ENCODE measurements at regions not wholly inside any gene's neighbourhood (a gene's known extent, or its start where the extent isn't known, plus 50 kb on each side); places are given as distances from the start of the nearest gene placed in this dataset.

DNA sequence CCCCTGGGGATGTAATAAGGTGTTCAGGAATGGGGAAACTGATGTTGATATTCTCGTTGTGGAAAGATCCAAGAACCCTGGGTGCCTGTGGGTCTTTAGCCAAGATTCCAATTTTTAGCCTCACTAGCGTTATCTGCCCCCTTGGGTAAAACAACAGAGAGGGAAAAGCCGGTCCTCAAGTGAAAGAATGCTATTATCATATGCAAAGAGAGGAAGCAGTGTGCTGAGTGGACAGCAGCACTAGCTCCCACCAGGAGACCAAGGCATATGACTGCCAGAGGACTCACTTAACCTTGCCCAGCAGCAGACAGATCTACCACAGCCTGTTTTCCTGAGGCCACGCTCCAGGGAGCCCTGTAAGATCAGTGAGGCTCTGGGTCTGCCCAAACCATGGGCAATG is 257.9 kb upstream of the CPEB2 start:
- TF ChIP-seq POLR2AphosphoS5 (IDR thresholded peaks at IDR 0.05): no peak
- TF ChIP-seq, protein P1, sequence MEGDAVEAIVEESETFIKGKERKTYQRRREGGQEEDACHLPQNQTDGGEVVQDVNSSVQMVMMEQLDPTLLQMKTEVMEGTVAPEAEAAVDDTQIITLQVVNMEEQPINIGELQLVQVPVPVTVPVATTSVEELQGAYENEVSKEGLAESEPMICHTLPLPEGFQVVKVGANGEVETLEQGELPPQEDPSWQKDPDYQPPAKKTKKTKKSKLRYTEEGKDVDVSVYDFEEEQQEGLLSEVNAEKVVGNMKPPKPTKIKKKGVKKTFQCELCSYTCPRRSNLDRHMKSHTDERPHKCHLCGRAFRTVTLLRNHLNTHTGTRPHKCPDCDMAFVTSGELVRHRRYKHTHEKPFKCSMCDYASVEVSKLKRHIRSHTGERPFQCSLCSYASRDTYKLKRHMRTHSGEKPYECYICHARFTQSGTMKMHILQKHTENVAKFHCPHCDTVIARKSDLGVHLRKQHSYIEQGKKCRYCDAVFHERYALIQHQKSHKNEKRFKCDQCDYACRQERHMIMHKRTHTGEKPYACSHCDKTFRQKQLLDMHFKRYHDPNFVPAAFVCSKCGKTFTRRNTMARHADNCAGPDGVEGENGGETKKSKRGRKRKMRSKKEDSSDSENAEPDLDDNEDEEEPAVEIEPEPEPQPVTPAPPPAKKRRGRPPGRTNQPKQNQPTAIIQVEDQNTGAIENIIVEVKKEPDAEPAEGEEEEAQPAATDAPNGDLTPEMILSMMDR (IDR thresholded peaks at IDR 0.05): no peak
